Activated CD4-positive, alpha-beta memory T cell treated with anti-CD3 and anti-CD28 coated beads, Interleukin-2, amount 10 ng/mL, durations not matched to agents 7 days and 5 days (primary cell): ENCODE measurements at regions not wholly inside any gene's neighbourhood (a gene's known extent, or its start where the extent isn't known, plus 50 kb on each side); places are given as distances from the start of the nearest gene placed in this dataset.
"Not testable (repeated sequence)": the region's sequence is repeated elsewhere in the genome, so short reads cannot be mapped to it uniquely, and the experiment has no call there.

ENCODE experiments used
- CTCF ChIA-PET: fragments of 350-600 bp; sonication (Branson Sonifier 250); formaldehyde crosslinking; loops from one replicate; lab custom pipeline; 2021; ENCODE audit warnings: antibody characterized with exemption, inconsistent platforms; lab: Charles Lee
- POLR2A ChIA-PET: fragments of 350-600 bp; sonication (Branson Sonifier 250); formaldehyde crosslinking; loops from one replicate; lab custom pipeline; 2021; ENCODE audit warnings: antibody characterized with exemption; lab: Charles Lee
- DNase-seq: peaks from one replicate; pipeline ENCODE4 v3.0.0-alpha.2; 2020
- H3K27ac Mint-ChIP-seq: one replicate; pipeline ENCODE4 v1.8.0; 2021; ENCODE audit warnings: mild to moderate bottlenecking, mixed read lengths
- H3K27me3 Mint-ChIP-seq: one replicate; pipeline ENCODE4 v1.8.0; 2021; ENCODE audit warnings: mixed read lengths
- H3K36me3 Mint-ChIP-seq: one replicate; pipeline ENCODE4 v1.8.0; 2021; ENCODE audit warnings: low read depth, mixed read lengths
- H3K4me1 Mint-ChIP-seq: one replicate; pipeline ENCODE4 v1.8.0; 2021; ENCODE audit warnings: mixed read lengths
- H3K4me3 Mint-ChIP-seq: one replicate; pipeline ENCODE4 v1.8.0; 2021; ENCODE audit warnings: mild to moderate bottlenecking, mixed read lengths
- H3K9me3 Mint-ChIP-seq: one replicate; pipeline ENCODE4 v1.8.0; 2021; ENCODE audit warnings: mixed read lengths

DNA sequence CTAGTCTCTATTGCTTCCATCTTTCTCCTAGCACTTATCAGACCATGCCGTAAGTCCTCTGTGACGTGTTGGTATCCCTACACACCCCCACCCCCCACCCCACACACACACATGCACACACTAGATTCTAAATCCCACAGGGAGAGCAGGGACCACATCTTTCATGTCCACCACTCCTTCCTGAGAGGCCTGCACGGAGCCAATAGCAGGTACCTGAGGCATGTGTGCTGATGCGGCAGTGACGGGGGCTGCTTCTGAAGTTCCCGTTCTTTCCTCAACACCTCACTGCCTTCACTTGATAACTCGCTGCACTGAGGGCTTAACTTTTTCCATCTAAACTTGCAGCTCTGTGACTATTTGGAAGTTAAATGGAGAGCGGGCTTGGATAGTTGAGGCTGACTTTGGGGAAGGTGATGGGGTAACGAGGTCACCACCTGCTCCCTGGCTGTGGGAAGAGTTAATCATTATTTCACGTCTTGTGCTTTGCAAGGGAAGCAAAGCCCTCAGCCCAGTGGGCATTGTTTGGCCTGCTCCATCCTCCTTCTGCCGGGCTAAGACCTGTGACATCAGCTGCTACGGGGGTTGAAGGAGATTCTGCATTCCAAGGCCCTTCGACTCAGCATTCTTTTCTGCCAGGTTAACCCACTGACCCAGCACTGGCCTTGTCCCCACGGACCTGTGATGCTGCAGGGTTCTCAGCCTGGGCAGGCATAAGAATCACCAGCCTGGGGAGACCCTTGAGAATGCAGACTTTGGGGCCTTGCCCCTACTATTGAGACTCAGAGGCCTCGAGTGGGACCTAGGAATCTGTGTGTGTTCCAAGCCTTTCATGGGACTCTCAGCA is 187.8 kb downstream of the ANKRD60 start:
- ChIA-PET POLR2A (no interaction called here), CTCF (no interaction called here)
- Mint-ChIP-seq H3K36me3 (no peaks in the 10 kb centered on the region), H3K9me3 (no peaks in the 10 kb centered on the region), H3K27me3 (peaks cover 4% of the 10 kb centered on the region), H3K27ac (no peak overlapping the region), H3K4me1 (no peaks in the 10 kb centered on the region), H3K4me3 (no peak overlapping the region)
- no peak for DNase-seq

DNA sequence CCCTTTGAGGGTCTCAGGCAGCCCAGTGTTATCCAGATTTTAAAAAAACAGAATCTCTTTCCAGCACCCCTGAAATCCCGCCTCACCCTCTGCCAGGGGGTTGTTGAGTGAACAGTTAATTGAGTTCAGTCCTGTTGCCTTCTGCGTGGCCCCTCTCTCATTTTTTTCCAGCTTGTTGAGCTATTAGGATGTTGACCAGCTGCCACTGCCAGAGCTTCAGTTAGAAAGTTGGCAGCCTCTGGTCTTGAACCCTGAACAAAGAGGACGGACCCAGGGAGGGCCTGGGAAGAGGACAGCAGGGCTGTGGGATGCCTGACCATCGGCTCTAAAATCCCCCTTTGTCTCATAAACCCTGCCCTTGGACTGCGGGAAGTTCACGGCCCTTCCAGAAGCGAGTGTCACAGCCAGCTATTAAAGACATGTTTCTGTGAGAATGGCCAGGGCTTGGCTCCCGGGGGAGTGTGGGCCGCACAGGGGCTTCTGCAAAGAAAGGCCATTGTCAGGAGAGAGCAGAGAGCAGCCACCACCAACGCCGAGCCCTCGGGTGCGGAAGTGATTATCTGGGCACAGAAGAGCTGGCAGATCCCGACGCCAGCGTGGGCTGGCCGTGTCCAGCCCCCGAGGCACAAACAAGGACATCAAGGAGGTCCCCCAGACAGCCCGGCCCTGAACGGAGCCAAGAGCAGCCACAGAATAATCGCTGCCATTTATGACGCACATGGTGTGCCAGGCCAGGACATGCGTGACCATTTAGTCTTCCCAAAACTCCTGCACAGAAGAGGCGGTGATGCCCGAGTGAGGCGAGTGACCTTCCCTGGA is 189.0 kb downstream of the ANKRD60 start:
- Mint-ChIP-seq H3K4me1 (no peaks in the 10 kb centered on the region), H3K9me3 (no peaks in the 10 kb centered on the region), H3K36me3 (no peaks in the 10 kb centered on the region), H3K27me3 (peaks cover 7% of the 10 kb centered on the region), H3K27ac (no peak overlapping the region), H3K4me3 (no peak overlapping the region)
- DNase-seq: no peak
- CTCF ChIA-PET: no interaction called here
- POLR2A ChIA-PET: no interaction called here

GRCh38 chr20:58038123-58038654 is 190.3 kb downstream of the ANKRD60 start:
- Mint-ChIP-seq H3K27me3 (peaks cover 12% of the 10 kb centered on the region), H3K4me3 (no peak overlapping the region), H3K27ac (no peak overlapping the region), H3K36me3 (no peaks in the 10 kb centered on the region), H3K4me1 (no peaks in the 10 kb centered on the region), H3K9me3 (no peaks in the 10 kb centered on the region)
- ChIA-PET POLR2A (no interaction called here), CTCF (no interaction called here)
- no peak for DNase-seq

DNA sequence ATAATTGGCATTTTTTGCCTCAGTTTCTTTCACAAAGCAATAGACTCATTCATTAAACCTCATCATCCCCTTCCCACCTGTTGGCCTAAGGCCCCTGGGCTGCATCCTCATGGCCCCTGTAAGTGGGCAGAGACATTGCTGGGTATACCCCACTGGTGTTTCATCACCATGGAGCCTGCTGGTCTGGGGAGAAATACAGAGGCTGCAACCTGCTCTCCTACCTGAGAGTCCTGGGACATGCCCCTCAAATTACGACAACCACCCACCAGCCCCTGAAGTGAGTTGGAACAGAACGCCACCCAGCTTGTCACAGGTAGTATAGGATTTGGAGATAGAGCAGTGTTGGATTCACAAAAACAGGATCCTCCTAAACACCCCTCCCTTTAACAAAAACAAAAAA is 190.8 kb downstream of the ANKRD60 start:
- H3K36me3 Mint-ChIP-seq: no peaks in the 10 kb centered on the region
- H3K9me3 Mint-ChIP-seq: no peaks in the 10 kb centered on the region
- no peak overlapping the region for H3K4me3 Mint-ChIP-seq
- CTCF ChIA-PET: no interaction called here
- DNase-seq: no peak
- peaks cover 12% of the 10 kb centered on the region for H3K27me3 Mint-ChIP-seq
- H3K4me1 Mint-ChIP-seq: no peaks in the 10 kb centered on the region
- H3K27ac Mint-ChIP-seq: no peak overlapping the region
- POLR2A ChIA-PET: no interaction called here

DNA sequence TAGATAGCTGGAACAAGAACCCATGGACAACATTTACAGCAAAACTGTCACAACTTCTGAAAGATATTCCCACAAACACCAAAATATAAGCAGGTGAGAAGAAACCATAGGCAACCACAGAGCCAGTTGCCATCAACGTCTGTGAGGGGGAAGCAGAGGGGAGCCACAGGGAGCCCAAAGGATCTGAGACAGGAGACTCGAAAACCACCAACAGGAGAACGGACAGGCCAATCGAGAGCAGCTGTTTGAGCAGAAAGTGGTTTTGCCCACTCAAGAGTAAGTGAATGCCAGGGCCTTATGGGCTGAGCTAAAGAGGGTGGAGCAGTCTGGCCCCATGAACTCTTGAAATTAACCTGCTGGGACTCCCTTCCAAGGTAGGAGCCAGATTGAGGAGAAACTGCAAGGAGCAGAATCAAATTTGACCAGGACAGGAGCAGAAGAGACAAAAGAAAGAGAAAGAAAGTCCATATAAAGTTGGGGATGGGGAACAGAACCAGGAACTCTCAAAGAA is 195.4 kb downstream of the ANKRD60 start:
- H3K27ac Mint-ChIP-seq: no peak overlapping the region
- ChIA-PET CTCF (no interaction called here), POLR2A (no interaction called here)
- peaks cover 11% of the 10 kb centered on the region for H3K27me3 Mint-ChIP-seq
- no peaks in the 10 kb centered on the region for H3K36me3 Mint-ChIP-seq
- H3K4me1 Mint-ChIP-seq: no peaks in the 10 kb centered on the region
- no peak for DNase-seq
- no peaks in the 10 kb centered on the region for H3K9me3 Mint-ChIP-seq
- H3K4me3 Mint-ChIP-seq: no peak overlapping the region

- Mint-ChIP-seq H3K4me1 (no peaks in the 10 kb centered on the region), H3K36me3 (no peaks in the 10 kb centered on the region), H3K4me3 (no peak overlapping the region), H3K27ac (no peak overlapping the region), H3K27me3 (peaks cover 11% of the 10 kb centered on the region), H3K9me3 (no peaks in the 10 kb centered on the region)
- DNase-seq: no peak
- POLR2A ChIA-PET: no interaction called here
- CTCF ChIA-PET: no interaction called here
Observed at GRCh38 chr20:58032599-58032998, 195.9 kb downstream of the ANKRD60 start.

DNA sequence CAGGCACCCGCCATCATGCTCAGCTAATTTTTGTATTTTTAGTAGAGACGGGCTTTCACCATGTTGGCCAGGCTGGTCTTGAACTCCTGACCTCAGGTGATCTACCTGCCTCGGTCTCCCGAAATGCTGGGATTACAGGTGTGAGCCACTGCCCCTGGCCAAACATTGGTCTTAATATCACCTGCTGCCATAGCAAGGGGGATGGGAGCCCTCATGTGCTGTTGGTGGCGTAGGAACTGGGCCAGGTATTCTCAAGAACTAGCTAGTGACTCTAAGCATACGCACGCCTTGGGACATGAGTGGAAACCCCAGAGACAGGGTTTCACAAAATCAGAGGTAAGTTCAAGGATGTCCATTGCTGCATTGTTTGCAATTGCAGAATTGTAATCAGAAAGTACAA is 197.1 kb downstream of the ANKRD60 start:
- DNase-seq, CTCF ChIA-PET, H3K36me3 Mint-ChIP-seq, POLR2A ChIA-PET, H3K9me3 Mint-ChIP-seq, H3K4me1 Mint-ChIP-seq, H3K4me3 Mint-ChIP-seq, H3K27ac Mint-ChIP-seq: not testable (repeated sequence)
- peaks cover 16% of the 10 kb centered on the region for H3K27me3 Mint-ChIP-seq

- Mint-ChIP-seq H3K36me3 (no peaks in the 10 kb centered on the region), H3K27ac (no peak overlapping the region), H3K27me3 (peaks cover 8% of the 10 kb centered on the region), H3K4me1 (no peaks in the 10 kb centered on the region), H3K4me3 (no peak overlapping the region), H3K9me3 (no peaks in the 10 kb centered on the region)
- ChIA-PET POLR2A (no interaction called here), CTCF (no interaction called here)
- DNase-seq: no peak
Observed at GRCh38 chr20:58028123-58028522, 200.3 kb downstream of the ANKRD60 start.

GRCh38 chr20:58026361-58026760 is 202.1 kb downstream of the ANKRD60 start:
- Mint-ChIP-seq H3K4me1 (no peaks in the 10 kb centered on the region), H3K36me3 (no peaks in the 10 kb centered on the region), H3K27ac (no peak overlapping the region), H3K9me3 (no peaks in the 10 kb centered on the region), H3K27me3 (peaks cover 8% of the 10 kb centered on the region), H3K4me3 (no peak overlapping the region)
- POLR2A ChIA-PET: no interaction called here
- CTCF ChIA-PET: no interaction called here
- DNase-seq: no peak

DNA sequence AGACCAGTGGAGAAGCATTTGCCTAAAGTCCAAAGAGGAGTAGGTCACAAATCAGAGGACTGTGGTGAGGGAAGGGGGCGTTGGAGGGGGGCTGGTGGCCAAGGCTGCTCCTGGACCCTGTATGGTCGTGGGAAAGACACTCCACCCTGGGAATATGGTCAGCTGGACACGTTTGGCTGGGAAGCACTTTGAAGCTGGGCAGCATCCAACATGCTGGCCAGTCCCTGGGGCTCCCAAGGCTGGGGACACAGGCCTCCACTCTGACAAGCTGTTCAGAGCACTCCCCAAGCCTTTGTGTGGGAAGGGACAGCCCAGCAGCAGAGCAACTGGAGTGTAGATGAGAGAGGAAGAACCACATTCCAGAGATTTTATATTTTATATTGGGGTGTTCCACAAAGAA is 203.2 kb downstream of the ANKRD60 start:
- CTCF ChIA-PET: no interaction called here
- H3K36me3 Mint-ChIP-seq: no peaks in the 10 kb centered on the region
- POLR2A ChIA-PET: no interaction called here
- no peaks in the 10 kb centered on the region for H3K9me3 Mint-ChIP-seq
- no peak for DNase-seq
- H3K4me3 Mint-ChIP-seq: no peak overlapping the region
- H3K4me1 Mint-ChIP-seq: no peaks in the 10 kb centered on the region
- peaks cover 8% of the 10 kb centered on the region for H3K27me3 Mint-ChIP-seq
- no peak overlapping the region for H3K27ac Mint-ChIP-seq

GRCh38 chr20:58024241-58024721 is 204.2 kb downstream of the ANKRD60 start:
- POLR2A ChIA-PET: no interaction called here
- Mint-ChIP-seq H3K36me3 (no peaks in the 10 kb centered on the region), H3K27me3 (peaks cover 6% of the 10 kb centered on the region), H3K27ac (no peak overlapping the region), H3K4me1 (no peaks in the 10 kb centered on the region), H3K9me3 (no peaks in the 10 kb centered on the region), H3K4me3 (no peak overlapping the region)
- CTCF ChIA-PET: no interaction called here
- DNase-seq: no peak

DNA sequence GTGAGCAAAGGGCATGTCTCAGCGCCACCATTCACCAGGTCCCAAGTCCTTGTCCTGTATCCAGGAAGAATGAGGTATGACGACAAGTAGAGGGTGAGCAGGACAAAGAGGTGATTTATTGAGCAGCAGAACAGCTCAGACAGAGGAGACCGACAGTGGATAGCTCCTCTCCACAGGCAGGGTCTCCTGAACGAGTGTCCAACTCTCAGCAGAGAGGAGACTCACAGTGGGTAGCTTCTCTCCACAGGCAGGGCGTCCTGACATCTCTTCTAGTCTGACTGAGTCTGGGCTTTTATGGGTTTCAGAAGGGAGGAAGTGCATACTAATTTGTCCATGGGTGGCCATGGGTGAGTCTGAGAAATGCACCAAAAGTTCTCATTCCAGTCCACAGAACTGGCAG is 204.7 kb downstream of the ANKRD60 start:
- Mint-ChIP-seq H3K9me3 (no peaks in the 10 kb centered on the region), H3K4me3 (no peak overlapping the region), H3K36me3 (no peaks in the 10 kb centered on the region), H3K27me3 (peaks cover 6% of the 10 kb centered on the region), H3K4me1 (no peaks in the 10 kb centered on the region), H3K27ac (no peak overlapping the region)
- no peak for DNase-seq
- ChIA-PET CTCF (no interaction called here), POLR2A (no interaction called here)

- no peaks in the 10 kb centered on the region for H3K4me1 Mint-ChIP-seq
- CTCF ChIA-PET: no interaction called here
- peaks cover 6% of the 10 kb centered on the region for H3K27me3 Mint-ChIP-seq
- no peak for DNase-seq
- POLR2A ChIA-PET: no interaction called here
- no peak overlapping the region for H3K4me3 Mint-ChIP-seq
- no peaks in the 10 kb centered on the region for H3K36me3 Mint-ChIP-seq
- no peak overlapping the region for H3K27ac Mint-ChIP-seq
- H3K9me3 Mint-ChIP-seq: no peaks in the 10 kb centered on the region
Observed at GRCh38 chr20:58023346-58023745, 205.1 kb downstream of the ANKRD60 start.
